Fibroblast of mammary gland (primary cell): ENCODE measurements at regions not wholly inside any gene's neighbourhood (a gene's known extent, or its start where the extent isn't known, plus 50 kb on each side); places are given as distances from the start of the nearest gene placed in this dataset.

Source experiments
- DNase-seq: peaks from one replicate; pipeline ENCODE4 v3.0.0-alpha.2; 2010; ENCODE audit warnings: low read depth
- H3K4me3 ChIP-seq: 2 replicates; pipeline ENCODE4 v1.5.1; 2011; ENCODE audit warnings: low read depth, mild to moderate bottlenecking, low read length, moderate library complexity; ENCODE audit not compliant: control insufficient read depth
- CTCF ChIP-seq: conservative IDR thresholded peaks from 2 replicates; pipeline ENCODE4 v1.5.1; 2011; ENCODE audit warnings: low read depth, low read length, inconsistent platforms; ENCODE audit not compliant: control insufficient read depth, insufficient read depth

- no peak for TF ChIP-seq CTCF
- DNase-seq = no peak
- no peak overlapping the region for H3K4me3 ChIP-seq
Measured at GRCh38 chr6:884570-884969, 191.6 kb upstream of the EXOC2 start.

GRCh38 chr6:882084-882598, 189.2 kb upstream of the EXOC2 start:
- H3K4me3 ChIP-seq = no peak overlapping the region
- DNase-seq = no peak
- no peak for TF ChIP-seq CTCF

GRCh38 chr6:878179-878578, 185.2 kb upstream of the EXOC2 start:
- DNase-seq = no peak
- H3K4me3 ChIP-seq = no peak overlapping the region
- TF ChIP-seq CTCF = no peak

GRCh38 chr6:875012-875411, 182.1 kb upstream of the EXOC2 start:
- DNase-seq = no peak
- H3K4me3 ChIP-seq = no peak overlapping the region
- TF ChIP-seq CTCF = no peak

- no peak for DNase-seq
- no peak overlapping the region for H3K4me3 ChIP-seq
Measured at GRCh38 chr6:872570-873125, 179.7 kb upstream of the EXOC2 start.

GRCh38 chr6:871503-871902, 178.6 kb upstream of the EXOC2 start:
- DNase-seq = no peak
- H3K4me3 ChIP-seq = no peak overlapping the region

More at GRCh38 chr6:872570-873125, 179.7 kb upstream of the EXOC2 start:
- no peak for TF ChIP-seq CTCF

More at GRCh38 chr6:871503-871902, 178.6 kb upstream of the EXOC2 start:
- TF ChIP-seq CTCF = no peak
